ENCODE measurements at regions not wholly inside any gene's neighbourhood (a gene's known extent, or its start where the extent isn't known, plus 50 kb on each side); places are given as distances from the start of the nearest gene placed in this dataset.

GRCh38 chr10:88023676-88024075 lies 160.3 kb downstream of the PTEN start:
- no peak for DNase-seq (ENCODE audit: low read depth)

- DNase-seq (ENCODE audit: low read depth), result no peak
Measured at GRCh38 chr10:88026031-88026430, 162.6 kb downstream of the PTEN start.

GRCh38 chr10:88027570-88027969 lies 164.1 kb downstream of the PTEN start:
- no peak for DNase-seq (ENCODE audit: low read depth)

- DNase-seq (ENCODE audit: low read depth), result no peak
Measured at GRCh38 chr10:88028072-88028471, 164.6 kb downstream of the PTEN start.

GRCh38 chr10:88028654-88029053 lies 165.2 kb downstream of the PTEN start:
- no peak for DNase-seq (ENCODE audit: low read depth)

- no peak for DNase-seq (ENCODE audit: low read depth)
Measured at GRCh38 chr10:88032566-88032965, 169.1 kb downstream of the PTEN start.

GRCh38 chr10:88033385-88033784 lies 170.0 kb downstream of the PTEN start:
- DNase-seq (ENCODE audit: low read depth), result no peak

GRCh38 chr10:88033793-88034192 lies 170.4 kb downstream of the PTEN start:
- DNase-seq (ENCODE audit: low read depth), result no peak

GRCh38 chr10:88036126-88036525 lies 172.7 kb downstream of the PTEN start:
- DNase-seq (ENCODE audit: low read depth), result no peak

GRCh38 chr10:88037623-88038022 lies 174.2 kb downstream of the PTEN start:
- DNase-seq (ENCODE audit: low read depth), result no peak

GRCh38 chr10:88038268-88038667 lies 174.8 kb downstream of the PTEN start:
- DNase-seq (ENCODE audit: low read depth), result no peak

- DNase-seq (ENCODE audit: low read depth), result no peak
Measured at GRCh38 chr10:88039496-88040200, 176.2 kb downstream of the PTEN start.

GRCh38 chr10:88041243-88042159 lies 178.1 kb downstream of the PTEN start:
- no peak for DNase-seq (ENCODE audit: low read depth)

- DNase-seq (ENCODE audit: low read depth), result no peak
Measured at GRCh38 chr10:88042160-88043100, 179.0 kb downstream of the PTEN start.

- no peak for DNase-seq (ENCODE audit: low read depth)
Measured at GRCh38 chr10:88045096-88045495, 181.7 kb downstream of the PTEN start.

- no peak for DNase-seq (ENCODE audit: low read depth)
Measured at GRCh38 chr10:88045656-88046415, 182.4 kb downstream of the PTEN start.

- DNase-seq (ENCODE audit: low read depth), result no peak
Measured at GRCh38 chr10:88047579-88047978, 184.2 kb downstream of the PTEN start.

- no peak for DNase-seq (ENCODE audit: low read depth)
Measured at GRCh38 chr10:88048312-88048711, 184.9 kb downstream of the PTEN start.

GRCh38 chr10:88049204-88049603 lies 185.8 kb downstream of the PTEN start:
- DNase-seq (ENCODE audit: low read depth), result no peak

- DNase-seq (ENCODE audit: low read depth), result no peak
Measured at GRCh38 chr10:88057720-88058119, 194.3 kb downstream of the PTEN start.

GRCh38 chr10:88058750-88059149 lies 195.3 kb downstream of the PTEN start:
- no peak for DNase-seq (ENCODE audit: low read depth)
